HS-27A (cell line): ENCODE measurements at regions not wholly inside any gene's neighbourhood (a gene's known extent, or its start where the extent isn't known, plus 50 kb on each side); places are given as distances from the start of the nearest gene placed in this dataset.
A peak's percentile ranks its signal among the peaks of the same experiment; 100 is the strongest.
"Not testable (repeated sequence)": the region's sequence is repeated elsewhere in the genome, so short reads cannot be mapped to it uniquely, and the experiment has no call there.

Experiments used
- DNase-seq: peaks from one replicate; pipeline ENCODE4 v3.0.0-alpha.2; 2012; ENCODE audit warnings: low read depth, missing footprints

DNA sequence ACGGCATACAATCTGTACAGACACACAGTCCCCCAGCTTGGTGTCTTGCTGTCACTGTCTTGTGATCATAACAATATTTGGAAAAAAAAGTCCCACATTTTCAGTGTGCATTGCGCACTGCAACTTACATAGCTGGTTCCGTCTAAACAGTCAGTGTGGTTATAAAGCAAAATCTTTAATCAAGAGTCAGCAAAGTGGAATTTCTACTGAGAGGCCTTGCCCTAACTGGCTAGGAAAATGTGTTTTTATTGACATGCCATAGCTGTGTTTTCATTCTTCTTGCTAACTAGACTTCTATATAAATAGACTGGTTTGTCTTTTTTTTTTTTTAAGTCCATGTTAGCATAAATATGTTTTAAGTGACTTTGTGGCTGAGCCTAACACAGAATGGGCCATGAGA is 174.8 kb downstream of the POLR2M start:
- DNase-seq: peak; percentile 83

DNA sequence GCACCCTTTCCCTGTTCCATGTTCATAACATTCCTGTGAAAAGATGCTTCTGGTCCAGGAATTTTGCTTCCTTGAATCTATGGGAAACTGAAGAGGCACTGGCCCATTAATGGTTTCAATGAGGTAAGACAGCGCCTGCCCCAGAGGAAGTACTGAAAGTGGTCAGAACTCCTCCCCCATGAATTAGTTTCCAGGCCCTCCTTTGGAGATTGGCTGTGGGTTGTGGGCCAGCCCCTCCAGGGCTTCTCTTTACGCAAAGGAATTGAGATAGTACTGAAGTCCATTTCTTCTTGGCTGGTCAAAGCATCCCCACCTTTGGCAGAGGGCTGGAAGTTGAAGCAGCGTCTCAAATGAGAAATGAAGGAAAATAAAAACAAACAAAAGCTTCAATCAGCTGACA is 175.5 kb downstream of the POLR2M start:
- DNase-seq: no peak

GRCh38 chr15:57883701-57884100 is 177.2 kb downstream of the POLR2M start:
- no peak for DNase-seq

GRCh38 chr15:57884936-57885335 is 178.4 kb downstream of the POLR2M start:
- no peak for DNase-seq

- DNase-seq: no peak
Measured at GRCh38 chr15:57885435-57885834, 178.9 kb downstream of the POLR2M start.

- no peak for DNase-seq
Measured at GRCh38 chr15:57887825-57888224, 177.7 kb downstream of the ALDH1A2 start.

GRCh38 chr15:57890351-57890750 is 175.2 kb downstream of the ALDH1A2 start:
- peak; percentile 88 for DNase-seq

DNA sequence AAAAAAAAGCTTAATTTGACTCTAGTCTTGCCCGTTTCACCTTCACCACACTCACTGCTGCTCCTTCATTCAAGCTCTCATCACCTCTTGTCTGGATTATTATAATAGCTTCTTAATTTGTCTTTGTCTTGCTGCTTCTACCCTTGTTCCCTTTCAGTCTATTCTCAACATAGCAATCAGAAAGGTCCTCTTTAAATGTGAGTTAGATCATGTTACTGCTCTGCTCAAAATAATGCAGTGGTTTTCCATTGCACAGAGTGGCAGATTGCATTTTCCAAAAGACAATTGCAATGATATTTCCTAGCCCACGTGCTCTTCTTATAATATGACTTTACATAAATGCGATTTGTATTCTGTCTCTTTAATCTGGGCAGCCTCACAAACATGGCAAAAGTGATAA is 174.6 kb downstream of the ALDH1A2 start:
- no peak for DNase-seq

DNA sequence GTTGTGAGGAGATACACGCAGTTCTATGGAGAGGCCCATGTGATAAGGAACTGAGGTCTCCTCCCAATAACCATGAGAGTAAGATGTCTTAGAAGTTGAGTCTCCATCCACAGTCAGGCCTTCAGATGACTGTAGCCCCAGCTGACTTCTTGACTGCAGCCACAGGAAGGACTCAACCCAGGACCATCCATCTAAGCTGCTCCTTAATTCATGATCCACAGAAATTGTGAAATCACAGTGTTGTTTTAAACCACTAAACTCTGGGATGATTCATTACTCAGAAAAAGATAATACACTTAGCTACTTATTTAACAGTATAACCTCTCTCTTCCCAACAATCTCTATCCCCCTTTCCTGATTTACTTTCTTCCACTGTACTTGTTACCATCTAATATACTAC is 173.3 kb downstream of the ALDH1A2 start:
- no peak for DNase-seq

DNA sequence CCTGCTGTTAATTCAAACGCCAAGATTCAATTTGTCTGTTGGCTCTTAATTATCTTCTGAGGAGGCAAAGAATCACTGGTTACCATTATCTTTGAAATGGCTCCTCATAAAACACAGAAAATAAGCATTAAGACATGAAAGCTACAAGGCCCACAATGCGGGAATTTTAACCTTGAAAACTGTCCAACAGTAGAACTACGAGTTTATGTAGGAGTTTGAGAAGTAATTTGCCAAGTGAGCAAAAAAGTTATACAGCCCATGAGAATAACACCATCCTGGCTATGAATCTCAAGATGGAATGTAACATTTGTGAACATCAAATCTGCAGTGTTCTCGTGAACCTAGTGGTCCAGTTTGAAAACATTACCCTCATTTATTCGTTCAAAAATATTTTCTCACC is 172.5 kb downstream of the ALDH1A2 start:
- DNase-seq: no peak

- no peak for DNase-seq
Measured at GRCh38 chr15:57895291-57895690, 170.2 kb downstream of the ALDH1A2 start.

GRCh38 chr15:57896114-57896513 is 169.4 kb downstream of the ALDH1A2 start:
- DNase-seq: no peak

DNA sequence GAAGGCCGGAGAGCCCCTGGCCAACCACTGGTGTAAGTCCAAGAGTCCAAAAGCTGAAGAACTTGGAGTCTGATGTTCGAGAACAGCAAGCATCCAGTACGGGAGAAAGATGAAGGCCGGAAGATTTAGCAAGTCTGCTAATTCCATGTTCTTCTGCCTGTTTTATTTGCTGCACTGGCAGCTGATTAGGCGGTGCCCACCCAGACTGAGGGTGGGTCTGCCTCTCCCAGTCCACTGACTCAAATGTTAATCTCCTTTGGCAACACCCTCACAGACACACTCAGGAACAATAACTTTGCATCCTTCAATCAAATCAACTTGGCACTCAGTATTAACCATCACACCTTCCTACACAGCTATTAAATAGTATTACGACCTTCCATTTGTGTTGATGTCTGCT is 168.6 kb downstream of the ALDH1A2 start:
- DNase-seq: not testable (repeated sequence)

DNA sequence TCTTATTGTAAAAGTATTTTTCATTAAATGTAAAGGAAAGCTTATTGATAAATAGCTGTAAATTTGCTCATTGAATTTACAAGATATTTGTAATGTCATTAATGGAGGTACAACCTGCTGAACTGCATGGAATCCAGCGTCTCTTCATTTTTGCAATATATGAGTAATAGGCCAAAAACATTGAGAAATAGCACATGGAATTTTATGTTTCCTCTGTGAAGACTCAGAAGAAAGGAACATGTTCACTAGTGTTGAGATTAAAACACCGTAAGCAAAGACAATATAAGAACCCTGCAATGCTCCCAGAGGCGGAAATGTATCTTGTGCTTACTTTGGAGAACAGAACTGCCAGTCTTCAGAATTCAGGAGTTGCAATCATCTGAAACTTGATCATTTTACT is 167.6 kb downstream of the ALDH1A2 start:
- DNase-seq: no peak

- no peak for DNase-seq
Measured at GRCh38 chr15:57902155-57902554, 163.4 kb downstream of the ALDH1A2 start.
